BJ (cell line): ENCODE measurements at regions not wholly inside any gene's neighbourhood (a gene's known extent, or its start where the extent isn't known, plus 50 kb on each side); places are given as distances from the start of the nearest gene placed in this dataset.

ENCODE experiments used
- CTCF ChIA-PET: fragments of 350-600 bp; formaldehyde crosslinking; extraction: SDS; loops from one replicate; lab custom pipeline; 2021; ENCODE audit warnings: antibody characterized with exemption, inconsistent platforms; lab: Yijun Ruan, JAX
- POLR2A ChIA-PET: fragments of 300-600 bp; sonication (Branson Sonifier 250); formaldehyde crosslinking; extraction: SDS; loops from one replicate; lab custom pipeline; 2021; ENCODE audit warnings: antibody characterized with exemption; lab: Charles Lee
- DNase-seq: peaks from one replicate; pipeline ENCODE4 v3.0.0-alpha.2; 2011; ENCODE audit warnings: low read depth
- H3K27me3 ChIP-seq: 2 replicates; pipeline ENCODE4 v1.6.0; 2011; ENCODE audit warnings: low read length; ENCODE audit not compliant: control insufficient read depth, insufficient read depth
- H3K36me3 ChIP-seq: 2 replicates; pipeline ENCODE4 v1.5.1; 2011; ENCODE audit warnings: low read length; ENCODE audit not compliant: control insufficient read depth, insufficient read depth
- H3K4me3 ChIP-seq: 2 replicates; pipeline ENCODE4 v1.5.1; 2011; ENCODE audit warnings: low read depth, mild to moderate bottlenecking, control low read depth, low read length
- CTCF ChIP-seq: IDR thresholded peaks from 2 replicates; pipeline ENCODE4 v1.5.1; 2011; ENCODE audit warnings: low read depth, mild to moderate bottlenecking, control low read depth, inconsistent platforms, low read length, moderate library complexity; ENCODE audit not compliant: insufficient read depth

GRCh38 chr14:84107835-84108343, 1422.1 kb upstream of the FLRT2 start:
- Histone ChIP-seq H3K36me3 (no peaks in the 10 kb centered on the region), H3K4me3 (no peak overlapping the region), H3K27me3 (no peaks in the 10 kb centered on the region)
- POLR2A ChIA-PET: no interaction called here
- no peak for DNase-seq
- CTCF ChIA-PET: no interaction called here
- TF ChIP-seq CTCF: no peak

GRCh38 chr14:84108746-84109457, 1421.0 kb upstream of the FLRT2 start:
- POLR2A ChIA-PET: no interaction called here
- Histone ChIP-seq H3K36me3 (no peaks in the 10 kb centered on the region), H3K4me3 (no peak overlapping the region), H3K27me3 (no peaks in the 10 kb centered on the region)
- no peak for TF ChIP-seq CTCF
- no peak for DNase-seq
- CTCF ChIA-PET: no interaction called here

DNA sequence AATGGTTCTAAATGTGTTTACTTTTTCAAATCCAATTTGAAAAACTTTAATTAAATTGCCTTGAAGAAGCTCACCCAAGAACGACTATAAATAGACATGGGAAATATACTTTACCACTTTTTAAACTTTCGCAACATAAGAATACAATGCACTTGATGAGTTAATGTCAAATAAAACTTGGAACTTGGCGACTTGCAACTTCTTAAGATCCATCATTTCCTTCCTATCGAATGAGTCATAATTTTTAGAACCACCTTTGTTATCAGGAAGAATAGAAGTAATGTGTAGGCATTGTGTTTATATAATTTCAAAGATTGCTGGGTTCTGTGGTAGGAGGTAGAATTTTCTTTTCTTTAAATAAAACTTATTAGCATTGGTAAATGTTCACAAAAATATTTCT, 1417.4 kb upstream of the FLRT2 start:
- DNase-seq: no peak
- no peaks in the 10 kb centered on the region for H3K36me3 ChIP-seq
- ChIA-PET POLR2A (no interaction called here), CTCF (no interaction called here)
- TF ChIP-seq CTCF: no peak
- H3K27me3 ChIP-seq: no peaks in the 10 kb centered on the region
- H3K4me3 ChIP-seq: no peak overlapping the region

DNA sequence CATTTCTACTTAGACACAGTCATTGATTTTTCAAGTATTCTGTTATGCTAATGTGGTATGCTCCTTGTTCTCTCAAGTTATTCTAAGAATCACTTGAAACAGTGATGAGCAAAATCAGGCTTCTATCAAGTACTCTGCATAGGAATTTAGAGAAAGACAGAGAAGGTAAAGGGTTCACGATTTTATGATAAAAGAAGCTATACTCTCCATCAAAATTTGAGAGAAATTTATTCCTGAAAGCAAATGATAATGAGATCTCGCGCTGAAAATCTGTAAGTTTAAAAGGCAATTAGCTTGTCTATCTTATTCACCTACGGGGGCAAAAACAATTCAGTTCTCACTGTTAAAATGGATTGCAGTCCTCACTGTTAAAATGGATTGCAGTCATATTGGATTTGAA, 1404.3 kb upstream of the FLRT2 start:
- no peaks in the 10 kb centered on the region for H3K36me3 ChIP-seq
- H3K27me3 ChIP-seq: no peaks in the 10 kb centered on the region
- POLR2A ChIA-PET: no interaction called here
- CTCF ChIA-PET: no interaction called here
- DNase-seq: no peak
- H3K4me3 ChIP-seq: no peak overlapping the region
- no peak for TF ChIP-seq CTCF

GRCh38 chr14:84127495-84127894, 1402.4 kb upstream of the FLRT2 start:
- POLR2A ChIA-PET: no interaction called here

More at GRCh38 chr14:84127495-84127894, 1402.4 kb upstream of the FLRT2 start:
- CTCF ChIA-PET: no interaction called here
- Histone ChIP-seq H3K4me3 (no peak overlapping the region), H3K36me3 (no peaks in the 10 kb centered on the region), H3K27me3 (no peaks in the 10 kb centered on the region)
- no peak for TF ChIP-seq CTCF
- no peak for DNase-seq
